GM12891 (cell line): ENCODE measurements at regions not wholly inside any gene's neighbourhood (a gene's known extent, or its start where the extent isn't known, plus 50 kb on each side); places are given as distances from the start of the nearest gene placed in this dataset.

Source experiments
- POLR2A ChIP-seq: IDR thresholded peaks from 2 replicates; pipeline ENCODE4 v1.6.1; 2011; ENCODE audit warnings: low read depth, low read length, control low read depth
- POLR2AphosphoS5 ChIP-seq: IDR thresholded peaks from 2 replicates; pipeline ENCODE4 v1.6.1; 2011; ENCODE audit warnings: low read depth, low read length, control low read depth

DNA sequence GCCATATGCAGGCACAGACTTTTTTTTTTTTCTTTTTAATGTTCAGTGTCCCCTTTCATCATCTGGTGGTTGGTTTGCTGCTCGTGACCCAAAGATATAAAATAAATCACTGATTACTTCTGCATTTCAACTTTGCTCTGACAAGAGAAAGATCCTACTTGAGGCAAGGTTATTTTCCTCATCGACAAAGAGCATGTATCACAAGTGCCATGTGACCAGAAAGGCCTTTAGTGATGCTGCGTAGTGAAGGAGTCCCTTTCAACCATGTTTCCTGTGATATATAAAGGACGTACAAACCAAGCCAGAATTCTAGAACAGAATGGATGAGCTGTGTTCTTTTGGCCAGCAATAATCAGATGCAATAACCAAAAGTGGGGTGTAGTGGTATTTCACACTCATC lies 323.4 kb upstream of the PSMD7 start:
- TF ChIP-seq POLR2A (no peak), POLR2AphosphoS5 (no peak)
